H1 (cell line): ENCODE measurements at regions not wholly inside any gene's neighbourhood (a gene's known extent, or its start where the extent isn't known, plus 50 kb on each side); places are given as distances from the start of the nearest gene placed in this dataset.

ENCODE experiments used
- CTCF ChIA-PET: fragments of 300-600 bp; sonication (Branson Sonifier 250); formaldehyde crosslinking; loops from one replicate; lab custom pipeline; 2021; ENCODE audit not compliant: partially characterized antibody; lab: Charles Lee
- POLR2A ChIA-PET: fragments of 300-600 bp; sonication (Branson Sonifier 250); formaldehyde crosslinking; loops from one replicate; lab custom pipeline; 2021; ENCODE audit warnings: inconsistent platforms; ENCODE audit not compliant: partially characterized antibody; lab: Charles Lee
- DNase-seq, 2 experiments: peaks; one replicate each; pipeline versions ENCODE4 v3.0.0 to v3.0.0-alpha.2; 2010 to 2022; ENCODE audit warnings: low spot score in 2 of 2, low read depth in 1 of 2, mixed read lengths in 1 of 2
- FAIRE-seq: peaks from 2 replicates; lab custom pipeline; 2011; peaks lifted over from hg19 to GRCh38; lab: Jason Lieb, UNC
- H2AFZ ChIP-seq: 2 replicates; pipeline ENCODE4 v1.8.1; 2012; ENCODE audit warnings: low read length, inconsistent platforms
- H2AK5ac ChIP-seq: 2 replicates; pipeline ENCODE4 v1.6.1; 2013; ENCODE audit warnings: low read depth, low read length
- H2BK120ac ChIP-seq: replicated peaks from 2 replicates; pipeline ENCODE3; 2013; ENCODE audit warnings: low read depth, low read length, inconsistent platforms
- H2BK12ac ChIP-seq: 2 replicates; pipeline ENCODE4 v1.6.1; 2013; ENCODE audit warnings: low read depth, low read length
- H2BK15ac ChIP-seq: 2 replicates; pipeline ENCODE4 v1.6.1; 2013; ENCODE audit warnings: low read length
- H2BK20ac ChIP-seq: 2 replicates; pipeline ENCODE4 v1.6.1; 2013; ENCODE audit warnings: low read length
- H2BK5ac ChIP-seq: 2 replicates; pipeline ENCODE4 v1.6.1; 2013; ENCODE audit warnings: low read depth, low read length
- H3K14ac ChIP-seq: 2 replicates; pipeline ENCODE4 v1.6.1; 2013; ENCODE audit warnings: inconsistent platforms; ENCODE audit not compliant: insufficient read length
- H3K18ac ChIP-seq: 2 replicates; pipeline ENCODE4 v1.6.1; 2013; ENCODE audit warnings: low read length; ENCODE audit errors: extremely low read depth
- H3K23ac ChIP-seq: 2 replicates; pipeline ENCODE4 v1.6.1; 2013; ENCODE audit warnings: inconsistent platforms; ENCODE audit not compliant: insufficient read length
- H3K23me2 ChIP-seq: 2 replicates; pipeline ENCODE4 v1.6.1; 2013; ENCODE audit warnings: low read depth, low read length
- H3K27ac ChIP-seq: 2 replicates; pipeline ENCODE4 v1.6.1; 2011; ENCODE audit warnings: low read depth, low read length, inconsistent platforms
- H3K27me3 ChIP-seq, 4 experiments: replicated peaks in 1 of 4; 1 replicate in 1 of 4; 2 replicates in 3 of 4; pipeline versions ENCODE4 v1.6.1 to v1.8.1; 2011 to 2013; ENCODE audit warnings: low read length in 3 of 4, mild to moderate bottlenecking in 3 of 4, inconsistent platforms in 2 of 4, mixed read lengths in 2 of 4, moderate library complexity in 1 of 4; ENCODE audit not compliant: control insufficient read depth in 3 of 4, insufficient read depth in 3 of 4; ENCODE audit errors: extremely low read depth in 1 of 4
- H3K36me3 ChIP-seq, 4 experiments: 2 replicates each; pipeline versions ENCODE4 v1.6.1 to v1.8.1; 2011 to 2013; ENCODE audit warnings: mild to moderate bottlenecking in 4 of 4, low read length in 3 of 4, moderate library complexity in 2 of 4, control low read depth in 1 of 4, inconsistent platforms in 1 of 4; ENCODE audit not compliant: insufficient read depth in 4 of 4, control insufficient read depth in 2 of 4
- H3K4ac ChIP-seq: replicated peaks from 2 replicates; pipeline ENCODE3; 2013; ENCODE audit warnings: low read length, low read depth, mixed read lengths, inconsistent platforms; ENCODE audit not compliant: insufficient read length
- H3K4me1 ChIP-seq, 4 experiments: replicated peaks in 1 of 4; 1 replicate in 1 of 4; 2 replicates in 3 of 4; pipeline versions ENCODE4 v1.6.1 to v1.8.1; 2011 to 2013; ENCODE audit warnings: low read length in 3 of 4, inconsistent platforms in 2 of 4, mixed read lengths in 1 of 4; ENCODE audit not compliant: insufficient read depth in 4 of 4, control insufficient read depth in 3 of 4
- H3K4me2 ChIP-seq, 2 experiments: 2 replicates each; pipeline versions ENCODE4 v1.6.1 to v1.8.1; 2011 to 2013; ENCODE audit warnings: low read depth in 2 of 2, low read length in 2 of 2, control low read depth in 1 of 2, inconsistent platforms in 1 of 2, mild to moderate bottlenecking in 1 of 2; ENCODE audit not compliant: insufficient read depth in 1 of 2
- H3K4me3 ChIP-seq, 4 experiments: fragments of 200-600, 300-600 bp in 1 of 4; sonication (generic), shearing (Covaris generic), sonication (Bioruptor Twin) in 1 of 4; 2 replicates each; pipeline versions ENCODE4 v1.5.1 to v1.8.1; 2011 to 2016; ENCODE audit warnings: low read length in 4 of 4, low read depth in 3 of 4, control low read depth in 2 of 4, inconsistent platforms in 2 of 4, mild to moderate bottlenecking in 2 of 4, mixed read lengths in 1 of 4, moderate library complexity in 1 of 4; ENCODE audit not compliant: insufficient read depth in 2 of 4; ENCODE audit errors: extremely low read depth in 1 of 4
- H3K56ac ChIP-seq: replicated peaks from 2 replicates; pipeline ENCODE3; 2013; ENCODE audit warnings: low read depth, mild to moderate bottlenecking, mixed read lengths, low read length, inconsistent platforms; ENCODE audit not compliant: insufficient read length
- H3K79me1 ChIP-seq: 2 replicates; pipeline ENCODE4 v1.6.1; 2013; ENCODE audit warnings: low read depth, low read length, control low read depth
- H3K79me2 ChIP-seq, 2 experiments: 2 replicates each; pipeline versions ENCODE4 v1.6.1 to v1.8.1; 2012 to 2013; ENCODE audit warnings: low read length in 2 of 2, mild to moderate bottlenecking in 2 of 2, inconsistent platforms in 1 of 2; ENCODE audit not compliant: insufficient read depth in 2 of 2, control insufficient read depth in 1 of 2
- H3K9ac ChIP-seq, 4 experiments: replicated peaks in 1 of 4; 1 replicate in 1 of 4; 2 replicates in 3 of 4; pipeline versions ENCODE4 v1.6.1 to v1.8.1; 2011 to 2013; ENCODE audit warnings: low read depth in 3 of 4, low read length in 3 of 4, control low read depth in 2 of 4, mild to moderate bottlenecking in 2 of 4, moderate library complexity in 2 of 4, inconsistent platforms in 1 of 4; ENCODE audit errors: extremely low read depth in 1 of 4
- H3K9me3 ChIP-seq, 2 experiments: 2 replicates each; pipeline versions ENCODE4 v1.6.1 to v1.8.1; 2012 to 2013; ENCODE audit warnings: mild to moderate bottlenecking in 2 of 2, moderate library complexity in 2 of 2, control low read depth in 1 of 2, inconsistent platforms in 1 of 2, low read depth in 1 of 2, low read length in 1 of 2, mixed read lengths in 1 of 2; ENCODE audit not compliant: insufficient read depth in 2 of 2
- H4K20me1 ChIP-seq, 2 experiments: replicated peaks in 1 of 2; 2 replicates each; pipeline versions ENCODE3 to v1.8.1; 2011 to 2013; ENCODE audit warnings: inconsistent platforms in 2 of 2, low read length in 2 of 2, mild to moderate bottlenecking in 1 of 2; ENCODE audit not compliant: insufficient read depth in 2 of 2, control insufficient read depth in 1 of 2
- H4K5ac ChIP-seq: 2 replicates; pipeline ENCODE4 v1.6.1; 2013; ENCODE audit warnings: low read length, low read depth, mixed read lengths, inconsistent platforms; ENCODE audit not compliant: insufficient read length
- H4K8ac ChIP-seq: 2 replicates; pipeline ENCODE4 v1.8.0; 2013; ENCODE audit warnings: mild to moderate bottlenecking, moderate library complexity, low read length, inconsistent platforms; ENCODE audit not compliant: insufficient read depth; ENCODE audit errors: extremely low read depth
- H4K91ac ChIP-seq: replicated peaks from 2 replicates; pipeline ENCODE3; 2013; ENCODE audit warnings: low read length, mixed read lengths, inconsistent platforms; ENCODE audit not compliant: insufficient read length
- BACH1 ChIP-seq: IDR thresholded peaks from 2 replicates; pipeline ENCODE4 v1.6.1; 2012; ENCODE audit warnings: low read length, improper control_type of control experiment
- FOSL1 ChIP-seq: IDR thresholded peaks from 2 replicates; pipeline ENCODE4 v1.6.1; 2011; ENCODE audit warnings: mild to moderate bottlenecking, low read depth, low read length, moderate library complexity; ENCODE audit not compliant: insufficient read depth
- PHF8 ChIP-seq: fragments of 200-600 bp; sonication (generic); conservative IDR thresholded peaks from 2 replicates; pipeline ENCODE4 v1.7.1; 2012; ENCODE audit warnings: low read depth, mild to moderate bottlenecking, inconsistent platforms, low read length, moderate library complexity
- RNF2 ChIP-seq: fragments of 200-900, 300-1000 bp; sonication (generic); IDR thresholded peaks from 2 replicates; pipeline ENCODE4 v1.7.1; 2016; ENCODE audit warnings: borderline replicate concordance, low read depth, mild to moderate bottlenecking, antibody characterized with exemption, low read length; ENCODE audit not compliant: poor library complexity, severe bottlenecking; ENCODE audit errors: missing control alignments
- SIN3A ChIP-seq, 2 experiments: IDR thresholded peaks in 1 of 2; conservative IDR thresholded peaks in 1 of 2; 2 replicates each; pipeline ENCODE4 v1.6.1; 2011 to 2012; ENCODE audit warnings: low read length in 2 of 2, improper control_type of control experiment in 1 of 2, low read depth in 1 of 2, mild to moderate bottlenecking in 1 of 2
- SIRT6 ChIP-seq: IDR thresholded peaks from one replicate; pipeline ENCODE4 v1.7.1; 2012; ENCODE audit warnings: low read length, inconsistent platforms
- SP2 ChIP-seq: IDR thresholded peaks from 2 replicates; pipeline ENCODE4 v1.6.1; 2012; ENCODE audit warnings: mild to moderate bottlenecking, low read length, inconsistent platforms
- TAF1 ChIP-seq: IDR thresholded peaks from 2 replicates; pipeline ENCODE4 v1.6.1; 2011; ENCODE audit warnings: mild to moderate bottlenecking, low read depth, low read length
- WGBS, 2 experiments: shearing (Covaris generic) in 1 of 2; methylation state at CpG; one replicate each; pipeline versions ENCODE4 v1.1.6 to v1.1.7; 2013 to 2015; ENCODE audit warnings: low lambda C conversion rate in 2 of 2, mixed read lengths in 2 of 2, inconsistent platforms in 1 of 2, low coverage in 1 of 2, missing lambda C conversion rate in 1 of 2; ENCODE audit not compliant: insufficient replicate concordance in 2 of 2, insufficient coverage in 1 of 2, insufficient read length in 1 of 2; ENCODE audit errors: extremely low coverage in 1 of 2, missing lambda C conversion rate in 1 of 2; 5-methylcytosine and 5-hydroxymethylcytosine counted together
- TF ChIP-seq, protein P1 (sequence below), 3 experiments: IDR thresholded peaks; 1 replicate in 2 of 3; 2 replicates in 1 of 3; pipeline versions ENCODE4 v1.5.1 to v1.6.1; 2011; ENCODE audit warnings: low read length in 3 of 3, mild to moderate bottlenecking in 3 of 3, inconsistent platforms in 2 of 3, low read depth in 1 of 3, moderate library complexity in 1 of 3; ENCODE audit not compliant: insufficient read depth in 1 of 3; ENCODE audit errors: control extremely low read depth in 1 of 3
- TF ChIP-seq, protein P2 (sequence below): IDR thresholded peaks from 2 replicates; pipeline ENCODE4 v1.6.1; 2012; ENCODE audit warnings: inconsistent platforms

GRCh38 chr21:37986751-37987399, 70.6 kb upstream of the KCNJ6 start:
- Histone ChIP-seq H2BK120ac (no peak overlapping the region), H3K79me2 (no peaks in the 10 kb centered on the region), H2BK5ac (no peak overlapping the region), H3K4me1 (no peaks in the 10 kb centered on the region; a peak in 1 of 7 replicates), H3K36me3 (no peaks in the 10 kb centered on the region), H3K79me1 (no peaks in the 10 kb centered on the region), H3K9me3 (no peaks in the 10 kb centered on the region), H2BK20ac (no peak overlapping the region), H3K4me2 (no peak overlapping the region), H2AFZ (no peak overlapping the region), H4K20me1 (no peaks in the 10 kb centered on the region), H3K4ac (no peak overlapping the region), H3K23me2 (peaks cover 5% of the 10 kb centered on the region; the same call in 1 of the 2 replicates), H3K27ac (no peak overlapping the region), H3K23ac (no peak overlapping the region), H2BK15ac (no peak overlapping the region), H4K5ac (no peak overlapping the region), H3K27me3 (no peaks in the 10 kb centered on the region), H3K56ac (no peak overlapping the region), H3K14ac (no peak overlapping the region), H4K8ac (no peak overlapping the region), H4K91ac (no peak overlapping the region), H2AK5ac (no peak overlapping the region), H3K9ac (no peak overlapping the region), H3K4me3 (no peak overlapping the region), H2BK12ac (no peak overlapping the region), H3K18ac (no peak overlapping the region)
- WGBS, 2 experiments: 92% methylated on average over 5 of the region's 5 CpGs; no CpG with 5 or more reads in 1 of the 2 experiments
- no peak for DNase-seq
- POLR2A ChIA-PET: no interaction called here
- no peak for FAIRE-seq
- CTCF ChIA-PET: interaction anchor here (2.8 kb wide), 1 partner anchor 140 kb away, joined by 8 read pairs; no protein-coding TSS in a partner anchor
- no peak for TF ChIP-seq SIN3A (conservative IDR thresholded peaks at IDR 0.05 in 1 of 2, IDR thresholded peaks at IDR 0.05 in 1 of 2; ENCODE audit: low read depth in 1 of 2, low read length in 2 of 2)
- TF ChIP-seq PHF8: no peak
- no peak for TF ChIP-seq RNF2
- TF ChIP-seq, protein P1, sequence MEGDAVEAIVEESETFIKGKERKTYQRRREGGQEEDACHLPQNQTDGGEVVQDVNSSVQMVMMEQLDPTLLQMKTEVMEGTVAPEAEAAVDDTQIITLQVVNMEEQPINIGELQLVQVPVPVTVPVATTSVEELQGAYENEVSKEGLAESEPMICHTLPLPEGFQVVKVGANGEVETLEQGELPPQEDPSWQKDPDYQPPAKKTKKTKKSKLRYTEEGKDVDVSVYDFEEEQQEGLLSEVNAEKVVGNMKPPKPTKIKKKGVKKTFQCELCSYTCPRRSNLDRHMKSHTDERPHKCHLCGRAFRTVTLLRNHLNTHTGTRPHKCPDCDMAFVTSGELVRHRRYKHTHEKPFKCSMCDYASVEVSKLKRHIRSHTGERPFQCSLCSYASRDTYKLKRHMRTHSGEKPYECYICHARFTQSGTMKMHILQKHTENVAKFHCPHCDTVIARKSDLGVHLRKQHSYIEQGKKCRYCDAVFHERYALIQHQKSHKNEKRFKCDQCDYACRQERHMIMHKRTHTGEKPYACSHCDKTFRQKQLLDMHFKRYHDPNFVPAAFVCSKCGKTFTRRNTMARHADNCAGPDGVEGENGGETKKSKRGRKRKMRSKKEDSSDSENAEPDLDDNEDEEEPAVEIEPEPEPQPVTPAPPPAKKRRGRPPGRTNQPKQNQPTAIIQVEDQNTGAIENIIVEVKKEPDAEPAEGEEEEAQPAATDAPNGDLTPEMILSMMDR (IDR thresholded peaks at IDR 0.05; ENCODE audit: control extremely low read depth in 1 of 3, insufficient read depth in 1 of 3, low read depth in 1 of 3, low read length in 3 of 3): no peak
- no peak for TF ChIP-seq BACH1
- TF ChIP-seq SP2: no peak
- TF ChIP-seq, protein P2, sequence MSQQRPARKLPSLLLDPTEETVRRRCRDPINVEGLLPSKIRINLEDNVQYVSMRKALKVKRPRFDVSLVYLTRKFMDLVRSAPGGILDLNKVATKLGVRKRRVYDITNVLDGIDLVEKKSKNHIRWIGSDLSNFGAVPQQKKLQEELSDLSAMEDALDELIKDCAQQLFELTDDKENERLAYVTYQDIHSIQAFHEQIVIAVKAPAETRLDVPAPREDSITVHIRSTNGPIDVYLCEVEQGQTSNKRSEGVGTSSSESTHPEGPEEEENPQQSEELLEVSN: no peak
- TF ChIP-seq FOSL1: no peak
- no peak for TF ChIP-seq SIRT6
- no peak for TF ChIP-seq TAF1
